ENCODE measurements at regions not wholly inside any gene's neighbourhood (a gene's known extent, or its start where the extent isn't known, plus 50 kb on each side); places are given as distances from the start of the nearest gene placed in this dataset.

- DNase-seq: no peak
Measured at GRCh38 chr1:230010603-230011332, 56.3 kb upstream of the GALNT2 start.

- DNase-seq: no peak
Measured at GRCh38 chr1:230011333-230012092, 55.5 kb upstream of the GALNT2 start.

DNA sequence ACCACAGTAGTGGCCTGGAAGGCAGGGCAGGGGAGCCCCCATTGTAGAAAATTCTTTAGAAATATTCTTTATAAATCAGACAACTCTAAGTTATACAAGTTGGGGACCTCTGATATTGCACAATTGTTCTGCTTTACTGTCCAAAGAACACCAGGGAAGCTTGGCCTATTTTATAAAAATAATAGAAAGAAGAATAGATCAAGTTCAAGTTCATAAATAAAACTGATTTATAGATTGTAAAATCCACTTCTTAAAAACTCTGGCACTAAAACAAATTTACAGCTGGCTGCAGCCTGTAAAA is 55.0 kb upstream of the GALNT2 start:
- no peak for DNase-seq

GRCh38 chr1:230012741-230013140 is 54.3 kb upstream of the GALNT2 start:
- DNase-seq: no peak

- no peak for DNase-seq
Measured at GRCh38 chr1:230016159-230016558, 50.9 kb upstream of the GALNT2 start.
